Effector memory CD4-positive, alpha-beta T cell (primary cell): ENCODE measurements at regions not wholly inside any gene's neighbourhood (a gene's known extent, or its start where the extent isn't known, plus 50 kb on each side); places are given as distances from the start of the nearest gene placed in this dataset.

Source experiments
- DNase-seq, 3 donors: peaks; one replicate each; pipeline ENCODE4 v3.0.0-alpha.2; 2020
- H3K27ac ChIP-seq: 2 replicates; pipeline ENCODE4 v1.7.0; 2013; ENCODE audit warnings: mild to moderate bottlenecking, low read length, moderate library complexity; ENCODE audit not compliant: insufficient read depth, poor library complexity, severe bottlenecking
- H3K27me3 ChIP-seq: replicated peaks from 2 replicates; pipeline ENCODE4 v1.7.0; 2013; ENCODE audit warnings: mild to moderate bottlenecking, low read length; ENCODE audit not compliant: insufficient read depth, control insufficient read depth, poor library complexity, severe bottlenecking
- H3K36me3 ChIP-seq: 2 replicates; pipeline ENCODE4 v1.7.0; 2013; ENCODE audit warnings: mild to moderate bottlenecking, low read length, moderate library complexity; ENCODE audit not compliant: control insufficient read depth, insufficient read depth
- H3K4me1 ChIP-seq: 2 replicates; pipeline ENCODE4 v1.7.0; 2013; ENCODE audit warnings: low read length, mild to moderate bottlenecking; ENCODE audit not compliant: control insufficient read depth, insufficient read depth, poor library complexity, severe bottlenecking
- H3K4me3 ChIP-seq: 2 replicates; pipeline ENCODE4 v1.7.0; 2013; ENCODE audit warnings: low read length, low read depth, mild to moderate bottlenecking; ENCODE audit not compliant: insufficient read depth, poor library complexity, severe bottlenecking
- H3K9me3 ChIP-seq: 2 replicates; pipeline ENCODE4 v1.7.0; 2013; ENCODE audit warnings: mild to moderate bottlenecking, low read length, moderate library complexity; ENCODE audit not compliant: control insufficient read depth

- no peaks in the 10 kb centered on the region for H3K36me3 ChIP-seq
- H3K4me3 ChIP-seq: no peak overlapping the region
- H3K4me1 ChIP-seq: no peaks in the 10 kb centered on the region
- DNase-seq: no peak
- no peak overlapping the region for H3K27ac ChIP-seq
- no peaks in the 10 kb centered on the region for H3K9me3 ChIP-seq
- no peaks in the 10 kb centered on the region for H3K27me3 ChIP-seq
Observed at GRCh38 chr5:52520171-52520570, 267.5 kb upstream of the ITGA1 start.

DNA sequence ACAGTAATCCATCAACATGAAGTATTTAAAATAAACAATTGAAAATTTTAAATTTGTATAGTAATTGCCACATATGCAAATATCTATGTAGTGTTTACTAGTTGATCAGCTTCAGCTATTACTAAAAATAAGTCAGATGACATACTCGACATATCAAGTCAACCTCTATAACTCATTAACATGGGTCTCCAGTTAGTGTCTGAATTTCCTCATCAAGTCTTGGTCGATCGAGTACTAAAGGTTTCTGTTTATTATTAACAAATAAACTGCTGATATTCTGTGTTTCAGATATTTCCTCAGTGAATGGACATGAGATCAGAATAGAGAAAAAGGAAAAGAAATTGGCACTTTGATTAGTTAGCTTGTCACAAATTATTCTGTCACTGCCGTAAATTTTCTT, 266.5 kb upstream of the ITGA1 start:
- Histone ChIP-seq H3K27ac (no peak overlapping the region), H3K9me3 (no peaks in the 10 kb centered on the region), H3K27me3 (no peaks in the 10 kb centered on the region), H3K36me3 (no peaks in the 10 kb centered on the region), H3K4me1 (no peaks in the 10 kb centered on the region), H3K4me3 (no peak overlapping the region)
- DNase-seq: no peak

DNA sequence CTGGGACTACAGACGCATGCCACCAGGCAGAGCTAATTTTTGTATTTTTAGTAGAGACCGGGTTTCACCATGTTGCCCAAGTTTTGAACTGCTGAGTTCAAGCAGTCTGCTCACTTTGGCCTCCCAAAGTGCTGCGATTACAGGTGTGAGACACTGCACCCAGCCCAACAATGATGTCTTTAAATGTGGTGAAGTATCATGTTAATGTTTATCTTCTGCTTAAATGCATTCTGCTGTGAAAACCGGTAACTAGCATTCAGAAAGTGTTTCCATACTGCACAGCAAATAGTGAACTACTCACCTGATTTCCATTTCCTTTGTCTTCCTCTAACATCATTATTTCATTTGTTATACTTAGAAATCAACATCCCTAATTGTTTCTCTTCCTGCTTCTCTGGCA, 264.0 kb upstream of the ITGA1 start:
- DNase-seq: no peak
- Histone ChIP-seq H3K27ac (no peak overlapping the region), H3K36me3 (no peaks in the 10 kb centered on the region), H3K4me1 (no peaks in the 10 kb centered on the region), H3K27me3 (no peaks in the 10 kb centered on the region), H3K9me3 (no peaks in the 10 kb centered on the region), H3K4me3 (no peak overlapping the region)

DNA sequence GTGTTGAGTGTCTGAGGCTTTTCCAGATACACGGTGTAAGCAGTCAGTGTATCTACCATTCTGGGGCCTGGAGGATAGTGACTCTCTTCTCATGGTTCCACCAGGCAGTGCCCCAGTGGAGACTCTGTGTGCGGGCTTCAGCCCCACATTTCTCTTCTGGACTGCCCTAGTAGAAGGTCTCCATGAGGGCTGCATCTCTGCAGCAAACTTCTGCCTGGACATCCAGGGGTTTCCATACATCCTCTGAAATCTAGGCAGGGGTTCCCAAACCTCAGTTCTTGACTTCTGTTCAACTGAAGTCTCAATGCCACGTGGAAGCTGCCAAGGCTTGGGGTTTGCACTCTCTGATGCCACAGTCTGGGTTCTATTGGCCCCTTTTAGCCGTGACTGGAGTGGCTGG, 256.6 kb upstream of the ITGA1 start:
- H3K27me3 ChIP-seq: no peaks in the 10 kb centered on the region
- no peak overlapping the region for H3K4me3 ChIP-seq
- H3K9me3 ChIP-seq: no peaks in the 10 kb centered on the region
- H3K4me1 ChIP-seq: no peaks in the 10 kb centered on the region
- DNase-seq: no peak
- H3K36me3 ChIP-seq: no peaks in the 10 kb centered on the region
- no peak overlapping the region for H3K27ac ChIP-seq

- Histone ChIP-seq H3K27ac (no peak overlapping the region), H3K36me3 (no peaks in the 10 kb centered on the region), H3K4me1 (no peaks in the 10 kb centered on the region), H3K9me3 (no peaks in the 10 kb centered on the region), H3K27me3 (no peaks in the 10 kb centered on the region), H3K4me3 (no peak overlapping the region)
- DNase-seq: no peak
Observed at GRCh38 chr5:52543594-52543993, 244.1 kb upstream of the ITGA1 start.

DNA sequence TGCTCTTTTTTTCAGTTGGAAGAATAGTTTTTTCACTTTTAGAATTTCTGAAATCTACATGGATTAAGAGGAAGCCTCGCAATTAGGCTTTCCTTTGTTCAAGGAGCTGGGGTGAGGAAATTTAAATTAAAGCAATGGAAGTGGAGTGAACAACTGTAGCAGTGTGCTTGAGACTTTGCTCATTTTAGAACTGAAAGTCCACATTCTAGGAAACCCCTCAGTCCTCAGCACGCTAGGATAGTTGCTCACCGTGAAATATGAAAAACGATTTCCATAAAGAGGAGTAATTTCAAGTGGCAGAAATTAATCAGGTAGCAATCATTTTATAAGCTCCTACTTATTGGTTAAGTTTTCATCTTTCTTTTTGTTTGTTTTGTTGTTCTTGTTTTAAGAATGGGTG, 243.0 kb upstream of the ITGA1 start:
- no peaks in the 10 kb centered on the region for H3K9me3 ChIP-seq
- no peaks in the 10 kb centered on the region for H3K36me3 ChIP-seq
- H3K4me1 ChIP-seq: no peaks in the 10 kb centered on the region
- no peak overlapping the region for H3K27ac ChIP-seq
- no peaks in the 10 kb centered on the region for H3K27me3 ChIP-seq
- no peak for DNase-seq
- H3K4me3 ChIP-seq: no peak overlapping the region

DNA sequence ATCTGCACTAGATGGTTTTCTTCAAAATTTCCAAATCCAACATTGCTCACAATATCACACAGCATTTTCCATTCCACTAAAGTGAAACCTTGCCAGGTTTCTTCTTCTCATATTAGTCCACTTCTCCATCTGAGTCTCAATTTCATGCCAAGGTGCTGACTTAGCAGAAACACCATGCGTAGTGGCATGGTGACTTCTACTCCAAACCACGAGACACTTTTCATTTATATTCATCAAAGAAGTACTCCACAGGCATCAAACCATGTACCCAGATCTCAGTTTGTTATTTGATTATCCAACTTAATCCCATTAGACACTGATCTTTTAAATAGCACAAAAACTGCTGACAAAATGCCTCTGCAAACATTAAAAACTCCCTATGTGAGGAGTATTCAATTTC, 233.4 kb upstream of the ITGA1 start:
- Histone ChIP-seq H3K36me3 (no peaks in the 10 kb centered on the region), H3K4me1 (no peaks in the 10 kb centered on the region), H3K9me3 (no peaks in the 10 kb centered on the region), H3K27me3 (no peaks in the 10 kb centered on the region), H3K4me3 (no peak overlapping the region), H3K27ac (no peak overlapping the region)
- no peak for DNase-seq

DNA sequence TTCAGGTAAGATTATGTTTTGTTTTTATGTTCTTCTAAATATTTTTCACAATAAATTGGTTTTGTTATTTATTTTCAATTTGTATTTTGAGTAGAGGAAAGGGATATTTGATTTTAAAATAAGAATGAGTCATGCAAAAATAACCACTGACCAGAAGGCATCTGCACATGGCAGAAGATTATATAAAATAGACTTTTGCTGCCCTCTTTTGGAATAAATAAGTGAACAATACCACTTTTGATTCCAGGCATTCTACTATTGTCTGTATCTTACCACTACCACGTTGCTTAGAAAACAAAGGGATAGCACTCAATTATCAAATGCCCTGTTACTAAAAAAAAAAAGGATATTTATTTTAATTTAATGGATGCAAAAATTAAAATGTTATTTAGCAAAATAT, 227.3 kb upstream of the ITGA1 start:
- Histone ChIP-seq H3K27me3 (no peaks in the 10 kb centered on the region), H3K36me3 (no peaks in the 10 kb centered on the region), H3K27ac (no peak overlapping the region), H3K9me3 (no peaks in the 10 kb centered on the region), H3K4me1 (no peaks in the 10 kb centered on the region), H3K4me3 (no peak overlapping the region)
- DNase-seq: no peak

DNA sequence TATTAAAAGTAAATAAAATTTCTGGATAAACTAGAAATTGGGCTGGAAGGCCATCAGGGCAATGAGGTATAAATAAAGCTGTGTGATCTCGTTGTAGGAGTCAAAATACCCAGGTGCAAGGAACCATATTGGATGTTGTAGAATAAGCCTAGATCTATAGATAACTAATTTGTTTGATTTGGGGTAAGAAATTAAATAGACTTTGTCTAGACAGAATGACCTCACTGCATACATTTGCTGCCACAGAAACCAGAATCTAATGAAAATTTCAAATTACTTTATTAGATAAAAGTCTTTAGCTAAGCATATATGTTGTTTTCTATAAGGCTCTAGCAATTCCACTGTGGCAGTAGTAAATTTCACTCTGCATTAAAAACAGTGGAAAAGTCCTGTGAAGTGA, 225.2 kb upstream of the ITGA1 start:
- DNase-seq: no peak
- no peak overlapping the region for H3K27ac ChIP-seq
- no peaks in the 10 kb centered on the region for H3K4me1 ChIP-seq
- no peaks in the 10 kb centered on the region for H3K9me3 ChIP-seq
- H3K27me3 ChIP-seq: no peaks in the 10 kb centered on the region
- H3K36me3 ChIP-seq: no peaks in the 10 kb centered on the region
- no peak overlapping the region for H3K4me3 ChIP-seq

- Histone ChIP-seq H3K27ac (no peak overlapping the region), H3K36me3 (no peaks in the 10 kb centered on the region), H3K27me3 (no peaks in the 10 kb centered on the region), H3K4me1 (no peaks in the 10 kb centered on the region), H3K4me3 (no peak overlapping the region), H3K9me3 (no peaks in the 10 kb centered on the region)
- no peak for DNase-seq
Observed at GRCh38 chr5:52564587-52564986, 223.1 kb upstream of the ITGA1 start.

DNA sequence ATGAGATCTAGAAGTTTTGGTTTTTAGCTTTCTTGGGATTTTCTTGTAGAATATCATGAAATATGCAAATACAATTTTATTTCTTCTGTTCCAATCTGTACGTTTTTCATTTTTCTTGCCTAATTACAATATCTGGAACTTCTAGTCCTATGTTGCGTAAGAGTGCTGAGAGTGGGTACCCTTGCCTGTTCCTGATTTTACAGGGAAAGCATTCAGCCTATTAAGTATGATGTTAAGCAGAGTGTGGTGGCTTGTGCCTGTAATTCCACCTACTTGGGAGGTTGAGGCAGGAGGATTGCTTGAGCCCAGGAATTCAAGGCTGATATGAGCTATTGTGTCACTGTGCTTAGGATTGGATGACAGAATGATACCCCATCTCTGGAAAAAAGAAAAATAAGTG, 210.2 kb upstream of the ITGA1 start:
- Histone ChIP-seq H3K9me3 (no peaks in the 10 kb centered on the region), H3K36me3 (no peaks in the 10 kb centered on the region), H3K27ac (no peak overlapping the region), H3K27me3 (no peaks in the 10 kb centered on the region), H3K4me1 (no peaks in the 10 kb centered on the region), H3K4me3 (no peak overlapping the region)
- DNase-seq: no peak
